ENCODE measurements at regions not wholly inside any gene's neighbourhood (a gene's known extent, or its start where the extent isn't known, plus 50 kb on each side); places are given as distances from the start of the nearest gene placed in this dataset.

- TF ChIP-seq CTCF (conservative IDR thresholded peaks at IDR 0.05; ENCODE audit: low read length) (no peak), EZH2phosphoT487 (IDR thresholded peaks at IDR 0.05; ENCODE audit: borderline replicate concordance) (no peak)
Observed at GRCh38 chr5:135135530-135136226, 101.7 kb upstream of the PITX1 start.
